HEK293 (cell line): ENCODE measurements at regions not wholly inside any gene's neighbourhood (a gene's known extent, or its start where the extent isn't known, plus 50 kb on each side); places are given as distances from the start of the nearest gene placed in this dataset.

Experiments
- CTCF ChIA-PET: fragments of 350-600 bp; formaldehyde crosslinking; extraction: SDS; loops from one replicate; lab custom pipeline; 2021; ENCODE audit warnings: antibody characterized with exemption; lab: Yijun Ruan, JAX
- POLR2A ChIA-PET: fragments of 300-600 bp; formaldehyde crosslinking; extraction: SDS; loops from one replicate; lab custom pipeline; 2020; ENCODE audit warnings: antibody characterized with exemption, inconsistent platforms; lab: Yijun Ruan, JAX
- H3K27ac ChIP-seq: fragments of 200-500 bp; sonication (Bioruptor generic); 2 replicates; pipeline ENCODE4 v1.5.1; 2014; ENCODE audit warnings: low read depth, low read length, control low read depth, inconsistent platforms; ENCODE audit errors: extremely low read depth
- H3K36me3 ChIP-seq, 2 experiments: fragments of 200-500 bp in 1 of 2; sonication (Bioruptor generic) in 1 of 2; 1 replicate in 1 of 2; 2 replicates in 1 of 2; pipeline ENCODE4 v1.5.1; 2014 to 2017; ENCODE audit warnings: inconsistent platforms in 2 of 2, low read length in 2 of 2; ENCODE audit not compliant: control insufficient read depth in 2 of 2, insufficient read depth in 1 of 2
- H3K4me1 ChIP-seq: fragments of 200-500 bp; sonication (Bioruptor generic); 2 replicates; pipeline ENCODE4 v1.5.1; 2014; ENCODE audit warnings: mild to moderate bottlenecking, low read length, inconsistent platforms; ENCODE audit not compliant: control insufficient read depth, insufficient read depth
- H3K4me3 ChIP-seq: 2 replicates; pipeline ENCODE4 v1.5.1; 2011; ENCODE audit warnings: low read depth, mild to moderate bottlenecking, control low read depth, low read length, moderate library complexity
- H3K9me3 ChIP-seq: fragments of 200-500 bp; sonication (Bioruptor generic); 2 replicates; pipeline ENCODE4 v1.5.1; 2014; ENCODE audit warnings: low read depth, low read length, inconsistent platforms; ENCODE audit not compliant: control insufficient read depth, insufficient read depth
- BCL11B ChIP-seq: fragments of 450-650 bp; formaldehyde crosslinking; IDR thresholded peaks from 2 replicates; pipeline ENCODE4 v1.5.1; 2016; ENCODE audit warnings: low read depth, missing biosample characterization, missing genetic modification characterization
- FEZF1 ChIP-seq: fragments of 450-650 bp; formaldehyde crosslinking; IDR thresholded peaks from 2 replicates; pipeline ENCODE4 v1.5.1; 2016; ENCODE audit warnings: missing biosample characterization, missing genetic modification characterization
- HOXD13 ChIP-seq: sonication (generic); formaldehyde crosslinking; IDR thresholded peaks from 2 replicates; pipeline ENCODE4 v1.8.0; 2022; ENCODE audit warnings: missing genetic modification reagents, borderline replicate concordance
- KLF10 ChIP-seq: fragments of 450-650 bp; IDR thresholded peaks from 2 replicates; pipeline ENCODE4 v1.5.1; 2018; ENCODE audit warnings: missing biosample characterization, mild to moderate bottlenecking, missing genetic modification characterization
- KLF7 ChIP-seq: fragments of 450-650 bp; formaldehyde crosslinking; IDR thresholded peaks from 2 replicates; pipeline ENCODE4 v1.5.1; 2016; ENCODE audit warnings: missing biosample characterization, missing genetic modification characterization, borderline replicate concordance
- MEIS1 ChIP-seq: sonication (generic); formaldehyde crosslinking; IDR thresholded peaks from 2 replicates; pipeline ENCODE4 v1.8.1; 2022; ENCODE audit warnings: missing genetic modification reagents, mild to moderate bottlenecking, borderline replicate concordance
- SALL2 ChIP-seq: fragments of 450-650 bp; formaldehyde crosslinking; IDR thresholded peaks from 2 replicates; pipeline ENCODE4 v1.5.0; 2017; ENCODE audit warnings: missing biosample characterization, mild to moderate bottlenecking, missing genetic modification characterization, borderline replicate concordance
- SCRT2 ChIP-seq: fragments of 450-650 bp; formaldehyde crosslinking; IDR thresholded peaks from 2 replicates; pipeline ENCODE4 v1.5.1; 2016; ENCODE audit warnings: missing biosample characterization, missing genetic modification characterization
- ZBTB1 ChIP-seq: fragments of 450-650 bp; formaldehyde crosslinking; IDR thresholded peaks from 2 replicates; pipeline ENCODE4 v1.5.1; 2016; ENCODE audit warnings: missing biosample characterization, missing genetic modification characterization
- ZEB2 ChIP-seq: fragments of 450-650 bp; formaldehyde crosslinking; IDR thresholded peaks from 2 replicates; pipeline ENCODE4 v1.5.1; 2016; ENCODE audit warnings: missing biosample characterization, missing genetic modification characterization
- ZFHX2 ChIP-seq: fragments of 450-650 bp; formaldehyde crosslinking; conservative IDR thresholded peaks from 2 replicates; pipeline ENCODE4 v1.5.1; 2016; ENCODE audit warnings: missing biosample characterization, missing genetic modification characterization
- ZIC2 ChIP-seq: fragments of 450-650 bp; formaldehyde crosslinking; IDR thresholded peaks from 2 replicates; pipeline ENCODE4 v1.5.1; 2016; ENCODE audit warnings: missing biosample characterization, missing genetic modification characterization
- ZNF138 ChIP-seq: fragments of 450-650 bp; formaldehyde crosslinking; IDR thresholded peaks from 2 replicates; pipeline ENCODE4 v1.5.1; 2016; ENCODE audit warnings: missing biosample characterization, missing genetic modification characterization, borderline replicate concordance
- ZNF239 ChIP-seq: fragments of 450-650 bp; formaldehyde crosslinking; IDR thresholded peaks from 2 replicates; pipeline ENCODE4 v1.5.1; 2016; ENCODE audit warnings: missing biosample characterization, missing genetic modification characterization
- ZNF266 ChIP-seq: fragments of 450-650 bp; formaldehyde crosslinking; IDR thresholded peaks from 2 replicates; pipeline ENCODE4 v1.5.1; 2016; ENCODE audit warnings: missing biosample characterization, missing genetic modification characterization, low read depth
- ZNF274 ChIP-seq, 2 experiments: fragments of 200-500 bp in 1 of 2; fragments of 450-650 bp in 1 of 2; sonication (Bioruptor generic) in 1 of 2; formaldehyde crosslinking in 1 of 2; IDR thresholded peaks; 2 replicates each; pipeline versions ENCODE4 v1.5.1 to v1.6.1; 2014 to 2016; ENCODE audit warnings: borderline replicate concordance in 1 of 2, inconsistent platforms in 1 of 2, low read length in 1 of 2, missing biosample characterization in 1 of 2, missing genetic modification characterization in 1 of 2
- ZNF571 ChIP-seq: fragments of 450-650 bp; formaldehyde crosslinking; IDR thresholded peaks from 2 replicates; pipeline ENCODE4 v1.5.0; 2017; ENCODE audit warnings: missing biosample characterization, missing genetic modification characterization
- ZNF626 ChIP-seq: fragments of 450-650 bp; sonication (Bioruptor Pico); formaldehyde crosslinking; IDR thresholded peaks from 2 replicates; pipeline ENCODE4 v1.5.1; 2018; ENCODE audit warnings: missing biosample characterization, missing genetic modification characterization, inconsistent platforms
- ZNF660 ChIP-seq: fragments of 450-650 bp; IDR thresholded peaks from 2 replicates; pipeline ENCODE4 v1.5.1; 2018; ENCODE audit warnings: missing biosample characterization, mild to moderate bottlenecking, missing genetic modification characterization
- ZNF776 ChIP-seq: fragments of 450-650 bp; formaldehyde crosslinking; IDR thresholded peaks from 2 replicates; pipeline ENCODE4 v1.5.0; 2017; ENCODE audit warnings: missing biosample characterization, missing genetic modification characterization, borderline replicate concordance
- ZNF791 ChIP-seq: fragments of 450-650 bp; formaldehyde crosslinking; IDR thresholded peaks from 2 replicates; pipeline ENCODE4 v1.5.1; 2016; ENCODE audit warnings: missing biosample characterization, missing genetic modification characterization
- ZSCAN23 ChIP-seq: fragments of 450-650 bp; formaldehyde crosslinking; IDR thresholded peaks from 2 replicates; pipeline ENCODE4 v1.5.1; 2016; ENCODE audit warnings: missing biosample characterization, missing genetic modification characterization
- TF ChIP-seq, protein P1 (sequence below): fragments of 450-650 bp; formaldehyde crosslinking; IDR thresholded peaks from 2 replicates; pipeline ENCODE4 v1.5.1; 2016; ENCODE audit warnings: missing biosample characterization, missing genetic modification characterization
- TF ChIP-seq, protein P2 (sequence below): fragments of 450-650 bp; IDR thresholded peaks from 2 replicates; pipeline ENCODE4 v1.5.1; 2018; ENCODE audit warnings: missing biosample characterization, mild to moderate bottlenecking, missing genetic modification characterization
- TF ChIP-seq, protein P3 (sequence below): fragments of 450-650 bp; formaldehyde crosslinking; IDR thresholded peaks from 2 replicates; pipeline ENCODE4 v1.5.1; 2016; ENCODE audit warnings: missing biosample characterization, missing genetic modification characterization
- TF ChIP-seq, protein P4 (sequence below): fragments of 450-650 bp; formaldehyde crosslinking; IDR thresholded peaks from 2 replicates; pipeline ENCODE4 v1.5.1; 2016; ENCODE audit warnings: missing biosample characterization, missing genetic modification characterization
- TF ChIP-seq, protein P5 (sequence below): fragments of 450-650 bp; formaldehyde crosslinking; IDR thresholded peaks from 2 replicates; pipeline ENCODE4 v1.5.1; 2016; ENCODE audit warnings: missing biosample characterization, missing genetic modification characterization

DNA sequence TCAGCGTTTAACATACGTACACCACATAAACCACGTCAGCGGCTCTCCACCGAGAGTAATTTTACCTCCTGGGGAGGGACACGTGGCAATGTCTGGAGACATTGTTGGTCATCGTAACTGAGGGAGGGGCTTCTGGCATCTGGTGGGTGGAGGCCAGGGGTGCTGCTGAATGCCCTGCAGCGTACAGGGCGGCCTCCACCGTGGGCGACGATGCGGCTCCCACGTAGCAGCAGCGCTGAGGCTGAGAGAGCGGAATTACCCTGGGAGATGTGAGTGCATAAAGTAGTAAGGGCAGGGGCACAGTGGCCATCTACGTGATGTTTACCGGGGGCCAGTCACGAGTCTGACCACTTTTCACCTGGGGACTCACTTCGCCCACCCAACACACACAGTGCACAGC, 212.4 kb downstream of the RBFOX3 start:
- POLR2A ChIA-PET, result no interaction called here
- H3K27ac ChIP-seq, result no peak overlapping the region
- H3K4me1 ChIP-seq, result no peaks in the 10 kb centered on the region
- no peak for TF ChIP-seq ZNF571
- TF ChIP-seq, protein P1, sequence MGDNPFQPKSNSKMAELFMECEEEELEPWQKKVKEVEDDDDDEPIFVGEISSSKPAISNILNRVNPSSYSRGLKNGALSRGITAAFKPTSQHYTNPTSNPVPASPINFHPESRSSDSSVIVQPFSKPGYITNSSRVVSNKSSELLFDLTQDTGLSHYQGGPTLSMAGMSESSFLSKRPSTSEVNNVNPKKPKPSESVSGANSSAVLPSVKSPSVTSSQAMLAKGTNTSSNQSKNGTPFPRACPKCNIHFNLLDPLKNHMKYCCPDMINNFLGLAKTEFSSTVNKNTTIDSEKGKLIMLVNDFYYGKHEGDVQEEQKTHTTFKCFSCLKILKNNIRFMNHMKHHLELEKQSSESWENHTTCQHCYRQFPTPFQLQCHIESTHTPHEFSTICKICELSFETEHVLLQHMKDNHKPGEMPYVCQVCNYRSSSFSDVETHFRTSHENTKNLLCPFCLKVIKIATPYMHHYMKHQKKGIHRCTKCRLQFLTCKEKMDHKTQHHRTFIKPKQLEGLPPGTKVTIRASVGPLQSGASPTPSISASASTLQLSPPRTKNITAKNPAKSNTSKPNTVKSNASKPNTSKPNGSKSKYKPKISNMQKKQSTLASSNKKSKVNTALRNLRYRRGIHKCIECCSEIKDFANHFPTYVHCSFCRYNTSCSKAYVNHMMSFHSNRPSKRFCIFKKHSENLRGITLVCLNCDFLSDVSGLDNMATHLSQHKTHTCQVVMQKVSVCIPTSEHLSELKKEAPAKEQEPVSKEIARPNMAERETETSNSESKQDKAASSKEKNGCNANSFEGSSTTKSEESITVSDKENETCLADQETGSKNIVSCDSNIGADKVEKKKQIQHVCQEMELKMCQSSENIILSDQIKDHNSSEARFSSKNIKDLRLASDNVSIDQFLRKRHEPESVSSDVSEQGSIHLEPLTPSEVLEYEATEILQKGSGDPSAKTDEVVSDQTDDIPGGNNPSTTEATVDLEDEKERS (tag by site-specific recombination), result no peak
- no peak for TF ChIP-seq ZNF626
- TF ChIP-seq ZIC2 (tag by site-specific recombination), result peak; percentile 43; the same call in 1 of the 2 replicates
- no peak for TF ChIP-seq HOXD13 (CRISPR knock-in tag)
- TF ChIP-seq, protein P2, sequence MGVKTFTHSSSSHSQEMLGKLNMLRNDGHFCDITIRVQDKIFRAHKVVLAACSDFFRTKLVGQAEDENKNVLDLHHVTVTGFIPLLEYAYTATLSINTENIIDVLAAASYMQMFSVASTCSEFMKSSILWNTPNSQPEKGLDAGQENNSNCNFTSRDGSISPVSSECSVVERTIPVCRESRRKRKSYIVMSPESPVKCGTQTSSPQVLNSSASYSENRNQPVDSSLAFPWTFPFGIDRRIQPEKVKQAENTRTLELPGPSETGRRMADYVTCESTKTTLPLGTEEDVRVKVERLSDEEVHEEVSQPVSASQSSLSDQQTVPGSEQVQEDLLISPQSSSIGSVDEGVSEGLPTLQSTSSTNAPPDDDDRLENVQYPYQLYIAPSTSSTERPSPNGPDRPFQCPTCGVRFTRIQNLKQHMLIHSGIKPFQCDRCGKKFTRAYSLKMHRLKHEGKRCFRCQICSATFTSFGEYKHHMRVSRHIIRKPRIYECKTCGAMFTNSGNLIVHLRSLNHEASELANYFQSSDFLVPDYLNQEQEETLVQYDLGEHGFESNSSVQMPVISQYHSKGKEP (tag by site-specific recombination), result no peak
- TF ChIP-seq ZEB2, result no peak
- no peak for TF ChIP-seq KLF7 (tag by site-specific recombination)
- TF ChIP-seq ZFHX2 (tag by site-specific recombination), result peak; percentile 76
- no peak for TF ChIP-seq ZNF266
- TF ChIP-seq ZNF660, result no peak
- TF ChIP-seq BCL11B (tag by site-specific recombination), result no peak
- no peak for TF ChIP-seq SCRT2 (tag by site-specific recombination)
- TF ChIP-seq, all 188 proteins: peak for 2
- Histone ChIP-seq H3K36me3 (no peaks in the 10 kb centered on the region), H3K4me3 (no peak overlapping the region), H3K9me3 (no peaks in the 10 kb centered on the region)
- CTCF ChIA-PET, result interaction anchor here (11.2 kb wide), 1 partner anchor 311 kb away, joined by 346 read pairs; no protein-coding TSS in a partner anchor

DNA sequence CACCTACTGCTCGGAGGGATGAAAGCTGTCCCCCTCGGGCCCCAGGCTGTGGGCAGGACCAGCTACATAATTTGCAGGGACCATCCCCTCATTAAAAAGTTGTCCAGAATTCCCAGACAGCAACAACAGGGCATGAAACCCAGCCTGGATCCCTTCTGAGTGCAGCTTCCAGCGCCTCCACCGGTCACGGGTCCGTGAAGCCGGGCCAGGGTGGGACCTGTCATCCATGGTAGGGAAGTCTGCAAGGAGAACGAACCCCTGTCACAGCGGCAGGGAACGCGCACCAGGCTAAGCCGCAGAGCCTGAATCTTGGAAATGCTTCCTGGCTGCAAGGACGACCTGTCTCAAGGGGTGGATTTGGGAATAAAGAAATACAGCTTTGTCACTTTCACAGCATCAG, 214.2 kb downstream of the RBFOX3 start:
- H3K4me1 ChIP-seq, result no peaks in the 10 kb centered on the region
- TF ChIP-seq ZBTB1 (no peak), ZSCAN23 (no peak), ZNF274 (IDR thresholded peaks at IDR 0.05; ENCODE audit: low read length) (no peak), ZNF274 (tag by site-specific recombination; IDR thresholded peaks at IDR 0.05; ENCODE audit: borderline replicate concordance) (no peak), ZNF776 (tag by site-specific recombination) (no peak), ZNF138 (no peak), FEZF1 (no peak), KLF10 (tag by site-specific recombination) (no peak), MEIS1 (CRISPR knock-in tag) (no peak), SALL2 (no peak), ZNF239 (tag by site-specific recombination) (no peak), ZNF791 (tag by site-specific recombination) (no peak)
- TF ChIP-seq, protein P3, sequence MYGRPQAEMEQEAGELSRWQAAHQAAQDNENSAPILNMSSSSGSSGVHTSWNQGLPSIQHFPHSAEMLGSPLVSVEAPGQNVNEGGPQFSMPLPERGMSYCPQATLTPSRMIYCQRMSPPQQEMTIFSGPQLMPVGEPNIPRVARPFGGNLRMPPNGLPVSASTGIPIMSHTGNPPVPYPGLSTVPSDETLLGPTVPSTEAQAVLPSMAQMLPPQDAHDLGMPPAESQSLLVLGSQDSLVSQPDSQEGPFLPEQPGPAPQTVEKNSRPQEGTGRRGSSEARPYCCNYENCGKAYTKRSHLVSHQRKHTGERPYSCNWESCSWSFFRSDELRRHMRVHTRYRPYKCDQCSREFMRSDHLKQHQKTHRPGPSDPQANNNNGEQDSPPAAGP (tag by site-specific recombination), result no peak
- TF ChIP-seq, protein P4, sequence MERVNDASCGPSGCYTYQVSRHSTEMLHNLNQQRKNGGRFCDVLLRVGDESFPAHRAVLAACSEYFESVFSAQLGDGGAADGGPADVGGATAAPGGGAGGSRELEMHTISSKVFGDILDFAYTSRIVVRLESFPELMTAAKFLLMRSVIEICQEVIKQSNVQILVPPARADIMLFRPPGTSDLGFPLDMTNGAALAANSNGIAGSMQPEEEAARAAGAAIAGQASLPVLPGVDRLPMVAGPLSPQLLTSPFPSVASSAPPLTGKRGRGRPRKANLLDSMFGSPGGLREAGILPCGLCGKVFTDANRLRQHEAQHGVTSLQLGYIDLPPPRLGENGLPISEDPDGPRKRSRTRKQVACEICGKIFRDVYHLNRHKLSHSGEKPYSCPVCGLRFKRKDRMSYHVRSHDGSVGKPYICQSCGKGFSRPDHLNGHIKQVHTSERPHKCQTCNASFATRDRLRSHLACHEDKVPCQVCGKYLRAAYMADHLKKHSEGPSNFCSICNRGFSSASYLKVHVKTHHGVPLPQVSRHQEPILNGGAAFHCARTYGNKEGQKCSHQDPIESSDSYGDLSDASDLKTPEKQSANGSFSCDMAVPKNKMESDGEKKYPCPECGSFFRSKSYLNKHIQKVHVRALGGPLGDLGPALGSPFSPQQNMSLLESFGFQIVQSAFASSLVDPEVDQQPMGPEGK (tag by site-specific recombination), result no peak
- TF ChIP-seq, protein P5, sequence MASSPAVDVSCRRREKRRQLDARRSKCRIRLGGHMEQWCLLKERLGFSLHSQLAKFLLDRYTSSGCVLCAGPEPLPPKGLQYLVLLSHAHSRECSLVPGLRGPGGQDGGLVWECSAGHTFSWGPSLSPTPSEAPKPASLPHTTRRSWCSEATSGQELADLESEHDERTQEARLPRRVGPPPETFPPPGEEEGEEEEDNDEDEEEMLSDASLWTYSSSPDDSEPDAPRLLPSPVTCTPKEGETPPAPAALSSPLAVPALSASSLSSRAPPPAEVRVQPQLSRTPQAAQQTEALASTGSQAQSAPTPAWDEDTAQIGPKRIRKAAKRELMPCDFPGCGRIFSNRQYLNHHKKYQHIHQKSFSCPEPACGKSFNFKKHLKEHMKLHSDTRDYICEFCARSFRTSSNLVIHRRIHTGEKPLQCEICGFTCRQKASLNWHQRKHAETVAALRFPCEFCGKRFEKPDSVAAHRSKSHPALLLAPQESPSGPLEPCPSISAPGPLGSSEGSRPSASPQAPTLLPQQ (tag by site-specific recombination), result no peak
- TF ChIP-seq, all 188 proteins: peak for 0
- CTCF ChIA-PET, result interaction anchor here (0.8 to 11.2 kb wide), 4 partner anchors 8 to 351 kb away, joined by 3 to 346 read pairs (median 6); no protein-coding TSS in a partner anchor
- no peaks in the 10 kb centered on the region for H3K36me3 ChIP-seq
- POLR2A ChIA-PET, result no interaction called here
- no peak overlapping the region for H3K4me3 ChIP-seq
- no peaks in the 10 kb centered on the region for H3K9me3 ChIP-seq
- H3K27ac ChIP-seq, result no peak overlapping the region
